ENCODE measurements at regions not wholly inside any gene's neighbourhood (a gene's known extent, or its start where the extent isn't known, plus 50 kb on each side); places are given as distances from the start of the nearest gene placed in this dataset.
A peak's percentile ranks its signal among the peaks of the same experiment; 100 is the strongest.

DNA sequence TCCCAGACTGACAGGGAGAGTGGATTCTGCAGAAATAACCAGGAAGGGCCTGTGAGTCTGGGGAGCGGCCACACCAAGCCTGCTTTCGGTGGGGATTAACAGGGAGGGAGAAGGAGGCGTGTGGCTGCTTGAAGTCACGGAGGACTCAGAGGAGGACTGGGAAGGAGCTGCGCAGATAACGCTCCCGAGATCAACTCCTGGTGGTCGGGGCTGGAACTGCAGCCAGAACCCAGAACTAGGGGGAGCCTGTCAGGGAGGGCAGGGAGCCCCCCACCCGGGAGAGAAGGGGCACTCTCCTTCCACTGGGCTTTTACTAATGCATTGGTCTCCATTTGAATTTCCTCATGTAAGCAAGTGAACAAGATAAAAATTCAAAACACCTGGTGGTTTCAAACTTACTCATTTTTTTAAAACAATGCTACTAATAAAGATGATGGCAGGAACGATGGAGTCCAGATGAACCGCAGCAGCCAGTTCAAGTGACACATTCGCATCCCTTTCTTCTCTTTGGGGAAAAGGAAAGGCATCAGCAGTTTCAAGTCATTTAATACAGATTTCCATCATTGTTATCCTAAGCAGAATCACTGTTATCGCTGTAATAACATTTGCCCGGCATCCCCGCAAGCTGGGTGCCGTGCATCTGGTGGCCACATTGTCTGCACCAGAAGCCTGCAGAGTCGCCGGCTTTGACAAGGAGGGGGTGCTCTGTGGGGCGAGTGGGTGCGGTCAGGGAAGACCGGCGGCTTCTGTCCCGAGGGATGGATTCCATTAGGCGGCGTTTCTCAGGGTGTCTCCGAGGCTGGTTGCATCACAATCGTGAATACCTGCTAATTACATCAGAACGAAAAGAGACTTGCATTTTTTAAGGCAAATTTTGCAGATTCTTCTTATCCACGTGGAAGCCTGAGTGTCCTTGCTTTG lies 183.0 kb downstream of the FOXL1 start:
- peak overlapping the region; percentile 84 for H3K4me2 ChIP-seq (ENCODE audit: unreplicated experiment)
- H3K79me2 ChIP-seq (ENCODE audit: insufficient read depth), result no peaks in the 10 kb centered on the region
- WGBS, 2 experiments (ENCODE audit: low coverage in 1 of 2, low lambda C conversion rate in 2 of 2, missing lambda C conversion rate in 2 of 2), result 2% methylated on average over 27 to 29 of the region's 29 CpGs
- H4K20me1 ChIP-seq (ENCODE audit: insufficient read depth), result no peaks in the 10 kb centered on the region
- H3K4me3 ChIP-seq, result peak overlapping the region; percentile 69
- H2AFZ ChIP-seq, result peak overlapping the region; percentile 65
- peaks cover 15% of the 10 kb centered on the region; the same call in 1 of the 2 replicates for H3K4me1 ChIP-seq (ENCODE audit: insufficient read depth)
- H3K9me3 ChIP-seq (ENCODE audit: low read depth), result no peaks in the 10 kb centered on the region
- H3K36me3 ChIP-seq (ENCODE audit: low read depth), result no peaks in the 10 kb centered on the region
- TF ChIP-seq EZH2 (IDR thresholded peaks at IDR 0.05; ENCODE audit: insufficient read depth, poor library complexity, severe bottlenecking) (no peak), EZH2phosphoT487 (IDR thresholded peaks at IDR 0.05; ENCODE audit: insufficient read depth, low read depth) (no peak)
- H3F3A ChIP-seq (ENCODE audit: insufficient read depth), result peaks cover 5% of the 10 kb centered on the region
- H3K9ac ChIP-seq, result peak overlapping the region; percentile 30; the same call in 1 of the 2 replicates
- DNase-seq, result peak; percentile 78
- in situ Hi-C loops (cut with MboI), result no loop called here
- no peaks in the 10 kb centered on the region for H3K9me2 ChIP-seq (ENCODE audit: insufficient read depth)
- H3K27ac ChIP-seq, result peak overlapping the region; percentile 14; the same call in 1 of the 2 replicates
- H3K27me3 ChIP-seq (replicated peaks; ENCODE audit: insufficient read depth), result no peaks in the 10 kb centered on the region

DNA sequence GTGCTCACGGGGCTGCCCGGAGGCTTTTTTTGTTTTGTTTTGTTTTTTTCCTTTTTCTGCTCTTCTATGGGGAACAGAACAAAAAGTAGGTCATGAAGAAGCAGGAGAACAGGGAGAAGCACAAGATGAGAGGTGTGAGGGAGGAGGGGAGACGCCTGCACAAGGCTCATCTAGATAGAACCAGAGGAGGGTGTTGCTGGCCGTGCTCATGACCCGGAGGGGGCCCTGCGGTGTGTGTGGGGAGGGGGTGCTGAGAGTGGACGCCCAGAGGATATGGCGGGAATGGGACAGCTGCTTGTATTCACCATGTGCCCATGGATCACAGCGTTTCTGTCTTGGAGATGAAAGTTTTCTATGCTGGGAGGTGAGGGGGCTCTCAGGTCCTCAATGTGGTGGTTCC lies 183.7 kb downstream of the FOXL1 start:
- Histone ChIP-seq H3K4me2 (ENCODE audit: unreplicated experiment) (peak overlapping the region; percentile 84), H3K9me3 (ENCODE audit: low read depth) (no peaks in the 10 kb centered on the region), H3K4me3 (peak overlapping the region; percentile 69), H3K4me1 (ENCODE audit: insufficient read depth) (peaks cover 15% of the 10 kb centered on the region; the same call in 1 of the 2 replicates), H2AFZ (peak overlapping the region; percentile 65; the same call in 1 of the 2 replicates), H3K9me2 (ENCODE audit: insufficient read depth) (no peaks in the 10 kb centered on the region), H3K27me3 (replicated peaks; ENCODE audit: insufficient read depth) (no peaks in the 10 kb centered on the region), H3K79me2 (ENCODE audit: insufficient read depth) (no peaks in the 10 kb centered on the region), H3K9ac (peak overlapping the region; percentile 30; the same call in 1 of the 2 replicates), H3K27ac (no peak overlapping the region), H3K36me3 (ENCODE audit: low read depth) (no peaks in the 10 kb centered on the region), H4K20me1 (ENCODE audit: insufficient read depth) (no peaks in the 10 kb centered on the region), H3F3A (ENCODE audit: insufficient read depth) (peaks cover 5% of the 10 kb centered on the region)
- no peak for TF ChIP-seq EZH2phosphoT487 (IDR thresholded peaks at IDR 0.05; ENCODE audit: insufficient read depth, low read depth)
- no peak for TF ChIP-seq EZH2 (IDR thresholded peaks at IDR 0.05; ENCODE audit: insufficient read depth, poor library complexity, severe bottlenecking)
- 9 to 11% methylated on average over 9 of the region's 9 CpGs for WGBS, 2 experiments (ENCODE audit: low coverage in 1 of 2, low lambda C conversion rate in 2 of 2, missing lambda C conversion rate in 2 of 2)
- in situ Hi-C loops (cut with MboI), result no loop called here
- DNase-seq, result no peak

DNA sequence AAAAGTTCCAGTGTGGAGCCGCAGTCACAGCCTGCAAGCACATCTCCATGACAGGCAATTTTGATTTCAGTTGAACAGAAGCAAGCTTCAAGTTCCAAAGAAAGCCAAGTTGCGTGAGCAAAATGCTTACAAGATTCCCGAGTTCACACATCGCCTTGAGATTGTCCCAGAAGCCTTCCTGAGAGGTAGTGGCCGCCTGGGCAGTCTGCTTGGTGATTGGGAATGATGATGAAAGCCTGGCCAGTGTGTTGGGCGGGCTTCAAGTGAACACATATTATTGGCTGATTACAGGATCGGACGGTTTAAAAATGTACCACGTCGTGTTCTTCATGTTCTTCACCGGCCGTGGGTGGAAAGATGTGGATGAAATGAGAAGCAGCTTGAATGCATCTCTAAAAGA lies 185.5 kb downstream of the FOXL1 start:
- H3K4me1 ChIP-seq (ENCODE audit: insufficient read depth), result peaks cover 15% of the 10 kb centered on the region; the same call in 1 of the 2 replicates
- H3K4me2 ChIP-seq (ENCODE audit: unreplicated experiment), result no peak overlapping the region
- H3K9me2 ChIP-seq (ENCODE audit: insufficient read depth), result no peaks in the 10 kb centered on the region
- H3K4me3 ChIP-seq, result no peak overlapping the region
- no peaks in the 10 kb centered on the region for H4K20me1 ChIP-seq (ENCODE audit: insufficient read depth)
- no peaks in the 10 kb centered on the region for H3K27me3 ChIP-seq (replicated peaks; ENCODE audit: insufficient read depth)
- H3K9ac ChIP-seq, result no peak overlapping the region
- no peak for TF ChIP-seq EZH2 (IDR thresholded peaks at IDR 0.05; ENCODE audit: insufficient read depth, poor library complexity, severe bottlenecking)
- no peak for TF ChIP-seq EZH2phosphoT487 (IDR thresholded peaks at IDR 0.05; ENCODE audit: insufficient read depth, low read depth)
- H3K36me3 ChIP-seq (ENCODE audit: low read depth), result no peaks in the 10 kb centered on the region
- in situ Hi-C loops (cut with MboI), result no loop called here
- H3K79me2 ChIP-seq (ENCODE audit: insufficient read depth), result no peaks in the 10 kb centered on the region
- 20 to 25% methylated on average over 12 of the region's 12 CpGs for WGBS, 2 experiments (ENCODE audit: low coverage in 1 of 2, low lambda C conversion rate in 2 of 2, missing lambda C conversion rate in 2 of 2)
- 0 out of 2 replicates have a peak overlapping the region, but pooled peaks have one; percentile 6 for H2AFZ ChIP-seq
- peak; percentile 43 for DNase-seq
- no peak overlapping the region for H3K27ac ChIP-seq
- no peaks in the 10 kb centered on the region for H3K9me3 ChIP-seq (ENCODE audit: low read depth)
- H3F3A ChIP-seq (ENCODE audit: insufficient read depth), result peaks cover 5% of the 10 kb centered on the region

DNA sequence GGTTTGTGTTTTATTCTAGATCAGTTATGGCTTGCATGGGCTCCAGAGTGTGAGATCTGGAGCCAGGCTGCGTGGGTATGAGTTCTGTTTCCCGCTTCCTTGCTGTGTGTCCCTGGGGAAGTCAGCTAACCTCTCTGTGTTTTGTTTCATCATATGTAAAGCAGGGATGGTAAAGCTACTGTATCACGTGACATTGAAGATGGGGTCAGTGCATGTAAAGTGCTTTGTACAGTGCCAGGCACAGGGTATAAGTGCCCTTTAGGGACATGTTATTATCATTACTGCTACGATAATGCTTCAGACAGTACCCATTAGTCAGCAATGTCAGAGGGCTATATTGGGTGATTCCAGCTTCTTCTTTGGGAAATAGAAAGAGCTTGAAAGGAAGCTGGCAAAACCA lies 186.2 kb downstream of the FOXL1 start:
- H3F3A ChIP-seq (ENCODE audit: insufficient read depth), result peaks cover 5% of the 10 kb centered on the region
- H4K20me1 ChIP-seq (ENCODE audit: insufficient read depth), result no peaks in the 10 kb centered on the region
- no peak overlapping the region for H2AFZ ChIP-seq
- H3K4me3 ChIP-seq, result no peak overlapping the region
- no peaks in the 10 kb centered on the region for H3K36me3 ChIP-seq (ENCODE audit: low read depth)
- 94 to 97% methylated on average over 4 of the region's 4 CpGs for WGBS, 2 experiments (ENCODE audit: low coverage in 1 of 2, low lambda C conversion rate in 2 of 2, missing lambda C conversion rate in 2 of 2)
- no peak for DNase-seq
- TF ChIP-seq EZH2phosphoT487 (IDR thresholded peaks at IDR 0.05; ENCODE audit: insufficient read depth, low read depth), result no peak
- no peak for TF ChIP-seq EZH2 (IDR thresholded peaks at IDR 0.05; ENCODE audit: insufficient read depth, poor library complexity, severe bottlenecking)
- no peaks in the 10 kb centered on the region for H3K27me3 ChIP-seq (replicated peaks; ENCODE audit: insufficient read depth)
- peaks cover 15% of the 10 kb centered on the region; the same call in 1 of the 2 replicates for H3K4me1 ChIP-seq (ENCODE audit: insufficient read depth)
- no peak overlapping the region for H3K27ac ChIP-seq
- in situ Hi-C loops (cut with MboI), result no loop called here
- no peak overlapping the region for H3K9ac ChIP-seq
- H3K4me2 ChIP-seq (ENCODE audit: unreplicated experiment), result no peak overlapping the region
- H3K79me2 ChIP-seq (ENCODE audit: insufficient read depth), result no peaks in the 10 kb centered on the region
- H3K9me3 ChIP-seq (ENCODE audit: low read depth), result no peaks in the 10 kb centered on the region
- no peaks in the 10 kb centered on the region for H3K9me2 ChIP-seq (ENCODE audit: insufficient read depth)

Data from GM23248 (cell line).